Sigmoid colon (tissue), 4 donors: ENCODE measurements at regions not wholly inside any gene's neighbourhood (a gene's known extent, or its start where the extent isn't known, plus 50 kb on each side); places are given as distances from the start of the nearest gene placed in this dataset.

Source experiments
- POLR2A ChIP-seq, 2 donors: fragments of 450-650 bp; IDR thresholded peaks; one replicate each; pipeline ENCODE4 v1.6.1; 2016; ENCODE audit warnings: antibody characterized with exemption in 2 of 2, mild to moderate bottlenecking in 2 of 2, moderate library complexity in 2 of 2
- POLR2AphosphoS5 ChIP-seq, 4 donors: sonication (generic); formaldehyde crosslinking; IDR thresholded peaks; one replicate each; pipeline ENCODE4 v1.6.1; 2017; ENCODE audit warnings: antibody characterized with exemption in 4 of 4
- TF ChIP-seq, protein P1 (sequence below), 4 experiments: fragments of 450-650 bp in 3 of 4; fragments of 200-600 bp in 1 of 4; IDR thresholded peaks; one replicate each; pipeline ENCODE4 v1.5.1; 2016 to 2019; ENCODE audit warnings: antibody characterized with exemption in 4 of 4, mild to moderate bottlenecking in 3 of 4, moderate library complexity in 2 of 4

DNA sequence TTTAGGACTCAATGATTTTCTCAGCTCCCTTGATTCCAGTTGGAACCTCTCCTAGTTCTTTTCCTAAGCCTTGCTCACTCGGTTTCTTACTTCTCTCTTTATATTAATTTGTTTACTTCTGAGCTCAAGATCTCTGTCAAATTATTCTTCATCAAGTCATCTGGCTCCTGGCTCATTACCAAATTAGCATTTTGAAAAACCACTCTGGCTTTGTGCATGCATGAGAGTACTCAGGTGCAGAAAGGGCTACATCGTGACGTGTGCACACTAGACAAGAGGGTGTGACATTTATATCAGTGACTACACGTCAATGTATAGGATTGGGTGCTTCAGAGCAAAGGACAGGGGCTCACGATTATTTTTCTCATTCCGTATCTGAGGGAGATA, 645.7 kb upstream of the DPP6 start:
- TF ChIP-seq, protein P1, sequence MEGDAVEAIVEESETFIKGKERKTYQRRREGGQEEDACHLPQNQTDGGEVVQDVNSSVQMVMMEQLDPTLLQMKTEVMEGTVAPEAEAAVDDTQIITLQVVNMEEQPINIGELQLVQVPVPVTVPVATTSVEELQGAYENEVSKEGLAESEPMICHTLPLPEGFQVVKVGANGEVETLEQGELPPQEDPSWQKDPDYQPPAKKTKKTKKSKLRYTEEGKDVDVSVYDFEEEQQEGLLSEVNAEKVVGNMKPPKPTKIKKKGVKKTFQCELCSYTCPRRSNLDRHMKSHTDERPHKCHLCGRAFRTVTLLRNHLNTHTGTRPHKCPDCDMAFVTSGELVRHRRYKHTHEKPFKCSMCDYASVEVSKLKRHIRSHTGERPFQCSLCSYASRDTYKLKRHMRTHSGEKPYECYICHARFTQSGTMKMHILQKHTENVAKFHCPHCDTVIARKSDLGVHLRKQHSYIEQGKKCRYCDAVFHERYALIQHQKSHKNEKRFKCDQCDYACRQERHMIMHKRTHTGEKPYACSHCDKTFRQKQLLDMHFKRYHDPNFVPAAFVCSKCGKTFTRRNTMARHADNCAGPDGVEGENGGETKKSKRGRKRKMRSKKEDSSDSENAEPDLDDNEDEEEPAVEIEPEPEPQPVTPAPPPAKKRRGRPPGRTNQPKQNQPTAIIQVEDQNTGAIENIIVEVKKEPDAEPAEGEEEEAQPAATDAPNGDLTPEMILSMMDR (IDR thresholded peaks at IDR 0.05), result no peak
- TF ChIP-seq POLR2AphosphoS5 (IDR thresholded peaks at IDR 0.05), result no peak
- TF ChIP-seq POLR2A (IDR thresholded peaks at IDR 0.05), result no peak
